ENCODE measurements at regions not wholly inside any gene's neighbourhood (a gene's known extent, or its start where the extent isn't known, plus 50 kb on each side); places are given as distances from the start of the nearest gene placed in this dataset.

DNA sequence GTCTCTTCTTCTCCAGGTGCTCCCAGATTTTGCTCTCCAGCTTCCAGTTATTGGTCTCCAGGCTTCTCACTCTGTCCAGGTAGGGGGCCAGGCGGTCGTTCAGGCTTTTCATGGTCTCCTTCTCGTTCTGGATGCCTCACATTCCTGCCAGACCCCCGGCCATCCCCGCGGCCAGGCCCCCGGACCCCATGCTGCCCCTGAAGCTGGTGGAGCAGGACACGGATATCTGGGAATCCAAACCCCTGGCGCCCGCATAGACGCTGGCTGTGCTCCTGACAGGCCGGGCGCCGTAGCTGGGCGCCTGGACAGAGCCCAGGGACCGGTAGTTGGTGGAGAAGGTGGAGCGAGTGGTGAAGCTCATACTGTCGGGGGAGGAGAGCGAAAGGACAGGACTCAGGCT is 534.4 kb upstream of the TLE4 start:
- TF ChIP-seq NR3C1 (IDR thresholded peaks at IDR 0.05) (no peak), POLR2A (IDR thresholded peaks at IDR 0.05; ENCODE audit: low read length) (no peak), RAD21 (conservative IDR thresholded peaks at IDR 0.05 in 1 of 2, IDR thresholded peaks at IDR 0.05 in 1 of 2) (no peak), SREBF2 (IDR thresholded peaks at IDR 0.05) (no peak), SMC3 (IDR thresholded peaks at IDR 0.05) (no peak)
- TF ChIP-seq, protein P1, sequence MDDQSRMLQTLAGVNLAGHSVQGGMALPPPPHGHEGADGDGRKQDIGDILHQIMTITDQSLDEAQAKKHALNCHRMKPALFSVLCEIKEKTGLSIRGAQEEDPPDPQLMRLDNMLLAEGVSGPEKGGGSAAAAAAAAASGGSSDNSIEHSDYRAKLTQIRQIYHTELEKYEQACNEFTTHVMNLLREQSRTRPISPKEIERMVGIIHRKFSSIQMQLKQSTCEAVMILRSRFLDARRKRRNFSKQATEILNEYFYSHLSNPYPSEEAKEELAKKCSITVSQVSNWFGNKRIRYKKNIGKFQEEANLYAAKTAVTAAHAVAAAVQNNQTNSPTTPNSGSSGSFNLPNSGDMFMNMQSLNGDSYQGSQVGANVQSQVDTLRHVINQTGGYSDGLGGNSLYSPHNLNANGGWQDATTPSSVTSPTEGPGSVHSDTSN (IDR thresholded peaks at IDR 0.05), result no peak
- TF ChIP-seq, protein P2, sequence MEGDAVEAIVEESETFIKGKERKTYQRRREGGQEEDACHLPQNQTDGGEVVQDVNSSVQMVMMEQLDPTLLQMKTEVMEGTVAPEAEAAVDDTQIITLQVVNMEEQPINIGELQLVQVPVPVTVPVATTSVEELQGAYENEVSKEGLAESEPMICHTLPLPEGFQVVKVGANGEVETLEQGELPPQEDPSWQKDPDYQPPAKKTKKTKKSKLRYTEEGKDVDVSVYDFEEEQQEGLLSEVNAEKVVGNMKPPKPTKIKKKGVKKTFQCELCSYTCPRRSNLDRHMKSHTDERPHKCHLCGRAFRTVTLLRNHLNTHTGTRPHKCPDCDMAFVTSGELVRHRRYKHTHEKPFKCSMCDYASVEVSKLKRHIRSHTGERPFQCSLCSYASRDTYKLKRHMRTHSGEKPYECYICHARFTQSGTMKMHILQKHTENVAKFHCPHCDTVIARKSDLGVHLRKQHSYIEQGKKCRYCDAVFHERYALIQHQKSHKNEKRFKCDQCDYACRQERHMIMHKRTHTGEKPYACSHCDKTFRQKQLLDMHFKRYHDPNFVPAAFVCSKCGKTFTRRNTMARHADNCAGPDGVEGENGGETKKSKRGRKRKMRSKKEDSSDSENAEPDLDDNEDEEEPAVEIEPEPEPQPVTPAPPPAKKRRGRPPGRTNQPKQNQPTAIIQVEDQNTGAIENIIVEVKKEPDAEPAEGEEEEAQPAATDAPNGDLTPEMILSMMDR (IDR thresholded peaks at IDR 0.05), result no peak
- TF ChIP-seq, protein P3, sequence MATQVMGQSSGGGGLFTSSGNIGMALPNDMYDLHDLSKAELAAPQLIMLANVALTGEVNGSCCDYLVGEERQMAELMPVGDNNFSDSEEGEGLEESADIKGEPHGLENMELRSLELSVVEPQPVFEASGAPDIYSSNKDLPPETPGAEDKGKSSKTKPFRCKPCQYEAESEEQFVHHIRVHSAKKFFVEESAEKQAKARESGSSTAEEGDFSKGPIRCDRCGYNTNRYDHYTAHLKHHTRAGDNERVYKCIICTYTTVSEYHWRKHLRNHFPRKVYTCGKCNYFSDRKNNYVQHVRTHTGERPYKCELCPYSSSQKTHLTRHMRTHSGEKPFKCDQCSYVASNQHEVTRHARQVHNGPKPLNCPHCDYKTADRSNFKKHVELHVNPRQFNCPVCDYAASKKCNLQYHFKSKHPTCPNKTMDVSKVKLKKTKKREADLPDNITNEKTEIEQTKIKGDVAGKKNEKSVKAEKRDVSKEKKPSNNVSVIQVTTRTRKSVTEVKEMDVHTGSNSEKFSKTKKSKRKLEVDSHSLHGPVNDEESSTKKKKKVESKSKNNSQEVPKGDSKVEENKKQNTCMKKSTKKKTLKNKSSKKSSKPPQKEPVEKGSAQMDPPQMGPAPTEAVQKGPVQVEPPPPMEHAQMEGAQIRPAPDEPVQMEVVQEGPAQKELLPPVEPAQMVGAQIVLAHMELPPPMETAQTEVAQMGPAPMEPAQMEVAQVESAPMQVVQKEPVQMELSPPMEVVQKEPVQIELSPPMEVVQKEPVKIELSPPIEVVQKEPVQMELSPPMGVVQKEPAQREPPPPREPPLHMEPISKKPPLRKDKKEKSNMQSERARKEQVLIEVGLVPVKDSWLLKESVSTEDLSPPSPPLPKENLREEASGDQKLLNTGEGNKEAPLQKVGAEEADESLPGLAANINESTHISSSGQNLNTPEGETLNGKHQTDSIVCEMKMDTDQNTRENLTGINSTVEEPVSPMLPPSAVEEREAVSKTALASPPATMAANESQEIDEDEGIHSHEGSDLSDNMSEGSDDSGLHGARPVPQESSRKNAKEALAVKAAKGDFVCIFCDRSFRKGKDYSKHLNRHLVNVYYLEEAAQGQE (IDR thresholded peaks at IDR 0.05), result no peak
